GM23338 (cell line): ENCODE measurements at regions not wholly inside any gene's neighbourhood (a gene's known extent, or its start where the extent isn't known, plus 50 kb on each side); places are given as distances from the start of the nearest gene placed in this dataset.

Experiments used
- ATAC-seq: fragments of 200-7000 bp; cut with Tn5 transposase; 3 replicates; pipeline ENCODE4 v1.9.1; 2020
- DNase-seq: peaks from one replicate; pipeline ENCODE4 v3.0.0-alpha.2; 2015; ENCODE audit warnings: low spot score
- H2AFZ ChIP-seq: fragments of 200-600 bp; sonication (generic); 2 replicates; pipeline ENCODE4 v1.8.0; 2016; ENCODE audit warnings: antibody characterized with exemption, mild to moderate bottlenecking, moderate library complexity
- H3F3A ChIP-seq: fragments of 200-600 bp; sonication (generic); replicated peaks from 2 replicates; pipeline ENCODE4 v1.8.0; 2017; ENCODE audit warnings: antibody characterized with exemption, mixed run types, low read depth
- H3K27ac ChIP-seq: fragments of 200-600 bp; sonication (generic); 2 replicates; pipeline ENCODE4 v1.6.1; 2016; ENCODE audit warnings: low read depth
- H3K27me3 ChIP-seq: fragments of 200-600 bp; sonication (generic); 2 replicates; pipeline ENCODE4 v1.8.0; 2016; ENCODE audit warnings: mild to moderate bottlenecking, mixed run types, moderate library complexity; ENCODE audit not compliant: insufficient read depth
- H3K36me3 ChIP-seq: fragments of 200-600 bp; sonication (generic); 2 replicates; pipeline ENCODE4 v1.8.0; 2016; ENCODE audit warnings: mild to moderate bottlenecking; ENCODE audit not compliant: insufficient read depth
- H3K4me1 ChIP-seq: fragments of 200-600 bp; sonication (generic); 2 replicates; pipeline ENCODE4 v1.8.0; 2016; ENCODE audit warnings: mild to moderate bottlenecking, moderate library complexity; ENCODE audit not compliant: insufficient read depth
- H3K4me2 ChIP-seq: fragments of 200-600 bp; sonication (generic); 2 replicates; pipeline ENCODE4 v1.7.1; 2017; ENCODE audit warnings: mixed run types
- H3K4me3 ChIP-seq: fragments of 200-600 bp; sonication (generic); 2 replicates; pipeline ENCODE4 v1.6.1; 2016; ENCODE audit warnings: mixed run types
- H3K79me2 ChIP-seq: fragments of 200-600 bp; sonication (generic); replicated peaks from 2 replicates; pipeline ENCODE4 v1.8.0; 2017; ENCODE audit warnings: mild to moderate bottlenecking; ENCODE audit not compliant: insufficient read depth
- H3K9me2 ChIP-seq: fragments of 200-600 bp; sonication (generic); 2 replicates; pipeline ENCODE4 v1.8.0; 2017; ENCODE audit not compliant: insufficient read depth
- H4K20me1 ChIP-seq: fragments of 200-600 bp; sonication (generic); replicated peaks from 2 replicates; pipeline ENCODE4 v1.8.0; 2017; ENCODE audit warnings: mild to moderate bottlenecking; ENCODE audit not compliant: insufficient read depth
- H3K27ac Mint-ChIP-seq: 2 replicates; pipeline ENCODE4 v1.8.0; 2020; ENCODE audit warnings: inconsistent platforms, mild to moderate bottlenecking, moderate library complexity, mixed read lengths
- H3K27me3 Mint-ChIP-seq: 3 replicates; pipeline ENCODE4 v1.8.0; 2022; ENCODE audit warnings: low read depth, mild to moderate bottlenecking, moderate library complexity, mixed read lengths, inconsistent platforms; ENCODE audit not compliant: insufficient read depth, poor library complexity
- H3K36me3 Mint-ChIP-seq: 3 replicates; pipeline ENCODE4 v1.8.0; 2021; ENCODE audit warnings: low read depth, mild to moderate bottlenecking, inconsistent platforms, moderate library complexity, mixed read lengths
- H3K4me1 Mint-ChIP-seq: 3 replicates; pipeline ENCODE4 v1.8.0; 2020; ENCODE audit warnings: mild to moderate bottlenecking, inconsistent platforms, mixed read lengths
- H3K4me3 Mint-ChIP-seq: 3 replicates; pipeline ENCODE4 v1.8.0; 2021; ENCODE audit warnings: moderate library complexity, mild to moderate bottlenecking, inconsistent platforms, mixed read lengths
- H3K9me3 Mint-ChIP-seq: 3 replicates; pipeline ENCODE4 v1.8.0; 2020; ENCODE audit warnings: moderate library complexity, mild to moderate bottlenecking, inconsistent platforms, mixed read lengths
- CREB1 ChIP-seq: fragments of 250-450 bp; sonication (Bioruptor Pico); IDR thresholded peaks from 2 replicates; pipeline ENCODE4 v1.5.0; 2020; ENCODE audit warnings: low read depth, mild to moderate bottlenecking, moderate library complexity
- CTCF ChIP-seq, 2 experiments: fragments of 200-600 bp in 1 of 2; sonication (generic) in 1 of 2; conservative IDR thresholded peaks; 2 replicates each; pipeline versions ENCODE4 v1.5.1 to v1.6.1; 2016 to 2017; ENCODE audit warnings: antibody characterized with exemption in 2 of 2, low read depth in 2 of 2, mild to moderate bottlenecking in 2 of 2, moderate library complexity in 1 of 2
- ETS1 ChIP-seq: IDR thresholded peaks from 2 replicates; pipeline ENCODE4 v1.6.1; 2016; ENCODE audit warnings: antibody characterized with exemption
- EZH2 ChIP-seq: fragments of 200-600 bp; sonication (generic); IDR thresholded peaks from one replicate; pipeline ENCODE4 v1.8.0; 2017; ENCODE audit warnings: antibody characterized with exemption, mild to moderate bottlenecking, low read depth; ENCODE audit not compliant: unreplicated experiment
- EZH2phosphoT487 ChIP-seq: fragments of 200-600 bp; sonication (generic); IDR thresholded peaks from one replicate; pipeline ENCODE4 v1.8.1; 2018; ENCODE audit warnings: antibody characterized with exemption; ENCODE audit not compliant: unreplicated experiment
- JUNB ChIP-seq: IDR thresholded peaks from one replicate; pipeline ENCODE4 v1.6.1; 2016; ENCODE audit warnings: antibody characterized with exemption; ENCODE audit not compliant: unreplicated experiment
- NANOG ChIP-seq: IDR thresholded peaks from 2 replicates; pipeline ENCODE4 v1.6.1; 2016; ENCODE audit warnings: antibody characterized with exemption, borderline replicate concordance
- POLR2AphosphoS5 ChIP-seq: IDR thresholded peaks from 2 replicates; pipeline ENCODE4 v1.6.1; 2016; ENCODE audit warnings: antibody characterized with exemption, low read depth
- REST ChIP-seq: IDR thresholded peaks from one replicate; pipeline ENCODE4 v1.6.1; 2018; ENCODE audit warnings: antibody characterized with exemption; ENCODE audit not compliant: unreplicated experiment
- STAT1 ChIP-seq: IDR thresholded peaks from one replicate; pipeline ENCODE4 v1.6.1; 2016; ENCODE audit warnings: antibody characterized with exemption; ENCODE audit not compliant: unreplicated experiment
- ZNF331 ChIP-seq: fragments of 250-450 bp; sonication (Bioruptor Pico); IDR thresholded peaks from 2 replicates; pipeline ENCODE4 v1.5.0; 2020; ENCODE audit warnings: low read depth, mild to moderate bottlenecking, moderate library complexity

GRCh38 chr5:124045412-124045811 is 533.4 kb downstream of the CSNK1G3 start:
- DNase-seq (no peak), ATAC-seq (no peak)
- H3K27ac Mint-ChIP-seq: no peak overlapping the region
- H3K9me3 Mint-ChIP-seq: peaks cover 13% of the 10 kb centered on the region
- Histone ChIP-seq H3F3A (no peaks in the 10 kb centered on the region), H4K20me1 (no peaks in the 10 kb centered on the region), H3K79me2 (no peaks in the 10 kb centered on the region), H3K27me3 (no peaks in the 10 kb centered on the region), H3K9me2 (0 out of 2 replicates have a peak, but pooled peaks cover 3% of the 10 kb centered on the region), H3K36me3 (no peaks in the 10 kb centered on the region), H3K27ac (no peak overlapping the region), H3K4me3 (no peak overlapping the region), H3K4me1 (no peaks in the 10 kb centered on the region), H2AFZ (no peak overlapping the region), H3K4me2 (no peak overlapping the region)
- TF ChIP-seq POLR2AphosphoS5 (no peak), REST (no peak), EZH2phosphoT487 (no peak), ETS1 (no peak), ZNF331 (CRISPR knock-in tag) (no peak), STAT1 (no peak), JUNB (no peak), CREB1 (CRISPR knock-in tag) (no peak), CTCF (conservative IDR thresholded peaks at IDR 0.05; ENCODE audit: low read depth in 2 of 2) (no peak), EZH2 (no peak), NANOG (no peak)
- H3K27me3 Mint-ChIP-seq: no peaks in the 10 kb centered on the region
- H3K4me3 Mint-ChIP-seq: no peak overlapping the region
- peaks cover 3% of the 10 kb centered on the region; the same call in 2 of the 3 replicates for H3K4me1 Mint-ChIP-seq
- H3K36me3 Mint-ChIP-seq: peaks cover 18% of the 10 kb centered on the region; the same call in 2 of the 3 replicates
